Breast epithelium (tissue), 3 donors: ENCODE measurements at regions not wholly inside any gene's neighbourhood (a gene's known extent, or its start where the extent isn't known, plus 50 kb on each side); places are given as distances from the start of the nearest gene placed in this dataset.

ENCODE experiments used
- CTCF ChIP-seq, 3 donors: fragments of 450-650 bp; IDR thresholded peaks; one replicate each; pipeline ENCODE4 v1.5.1; 2016 to 2017; ENCODE audit warnings: antibody characterized with exemption in 3 of 3, mild to moderate bottlenecking in 3 of 3, moderate library complexity in 3 of 3
- POLR2AphosphoS5 ChIP-seq, 3 donors: sonication (generic); formaldehyde crosslinking; IDR thresholded peaks; one replicate each; pipeline ENCODE4 v1.6.1; 2017; ENCODE audit warnings: antibody characterized with exemption in 3 of 3

GRCh38 chr2:6287406-6287805 lies 578.3 kb downstream of the CMPK2 start:
- no peak for TF ChIP-seq POLR2AphosphoS5 (IDR thresholded peaks at IDR 0.05)
- no peak for TF ChIP-seq CTCF (IDR thresholded peaks at IDR 0.05)
